Activated naive CD8-positive, alpha-beta T cell treated with anti-CD3 and anti-CD28 coated beads, Interleukin-2, amount 50 U/mL, for 16 hours (primary cell): ENCODE measurements at regions not wholly inside any gene's neighbourhood (a gene's known extent, or its start where the extent isn't known, plus 50 kb on each side); places are given as distances from the start of the nearest gene placed in this dataset.

Experiments used
- DNase-seq: peaks from one replicate; pipeline ENCODE4 v3.0.0-alpha.2; 2020; ENCODE audit warnings: low read depth, low spot score

- DNase-seq, result no peak
These were observed 206.9 kb downstream of the TFAP2C start for GRCh38 chr20:56835829-56836550.

- DNase-seq, result no peak
These were observed 210.1 kb downstream of the TFAP2C start for GRCh38 chr20:56839222-56839621.

- DNase-seq, result no peak
These were observed 210.7 kb downstream of the TFAP2C start for GRCh38 chr20:56839786-56840185.

- DNase-seq, result no peak
These were observed 211.7 kb downstream of the TFAP2C start for GRCh38 chr20:56840716-56841261.

GRCh38 chr20:56841346-56841908, 212.3 kb downstream of the TFAP2C start:
- DNase-seq, result no peak

GRCh38 chr20:56842056-56842455, 212.9 kb downstream of the TFAP2C start:
- DNase-seq, result no peak

GRCh38 chr20:56843386-56843785, 214.3 kb downstream of the TFAP2C start:
- no peak for DNase-seq

- no peak for DNase-seq
These were observed 214.7 kb downstream of the TFAP2C start for GRCh38 chr20:56843817-56844216.

DNA sequence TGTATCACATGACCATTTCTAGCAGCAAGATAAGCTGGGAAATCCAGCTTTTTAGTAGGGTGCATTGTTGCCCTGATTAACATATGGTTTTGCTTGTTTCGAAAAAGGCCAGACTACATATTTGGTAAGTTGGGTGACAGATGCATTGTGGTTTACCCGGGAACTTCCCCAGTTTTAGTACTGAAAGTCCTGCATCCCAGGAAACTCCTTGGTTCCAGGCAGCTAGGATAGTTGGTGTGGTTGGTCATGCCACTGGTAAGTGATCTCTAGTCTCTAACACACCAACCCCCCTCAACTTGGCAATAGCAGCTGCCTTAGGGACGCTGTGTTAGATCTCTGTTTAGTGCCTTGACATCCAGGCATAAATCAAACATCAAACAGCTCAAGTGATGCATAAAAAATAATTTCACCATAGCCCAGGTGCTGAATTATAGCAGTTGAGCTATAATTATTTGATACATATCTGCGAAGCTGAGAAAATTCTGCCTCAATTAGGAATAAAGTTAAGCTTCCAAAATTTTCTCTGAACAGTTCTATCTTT, 216.5 kb downstream of the TFAP2C start:
- no peak for DNase-seq

GRCh38 chr20:56848561-56848960, 219.5 kb downstream of the TFAP2C start:
- DNase-seq, result no peak

GRCh38 chr20:56851552-56851951, 222.4 kb downstream of the TFAP2C start:
- DNase-seq, result no peak

GRCh38 chr20:56855708-56856107, 226.6 kb downstream of the TFAP2C start:
- no peak for DNase-seq

GRCh38 chr20:56857950-56858349, 228.8 kb downstream of the TFAP2C start:
- no peak for DNase-seq

DNA sequence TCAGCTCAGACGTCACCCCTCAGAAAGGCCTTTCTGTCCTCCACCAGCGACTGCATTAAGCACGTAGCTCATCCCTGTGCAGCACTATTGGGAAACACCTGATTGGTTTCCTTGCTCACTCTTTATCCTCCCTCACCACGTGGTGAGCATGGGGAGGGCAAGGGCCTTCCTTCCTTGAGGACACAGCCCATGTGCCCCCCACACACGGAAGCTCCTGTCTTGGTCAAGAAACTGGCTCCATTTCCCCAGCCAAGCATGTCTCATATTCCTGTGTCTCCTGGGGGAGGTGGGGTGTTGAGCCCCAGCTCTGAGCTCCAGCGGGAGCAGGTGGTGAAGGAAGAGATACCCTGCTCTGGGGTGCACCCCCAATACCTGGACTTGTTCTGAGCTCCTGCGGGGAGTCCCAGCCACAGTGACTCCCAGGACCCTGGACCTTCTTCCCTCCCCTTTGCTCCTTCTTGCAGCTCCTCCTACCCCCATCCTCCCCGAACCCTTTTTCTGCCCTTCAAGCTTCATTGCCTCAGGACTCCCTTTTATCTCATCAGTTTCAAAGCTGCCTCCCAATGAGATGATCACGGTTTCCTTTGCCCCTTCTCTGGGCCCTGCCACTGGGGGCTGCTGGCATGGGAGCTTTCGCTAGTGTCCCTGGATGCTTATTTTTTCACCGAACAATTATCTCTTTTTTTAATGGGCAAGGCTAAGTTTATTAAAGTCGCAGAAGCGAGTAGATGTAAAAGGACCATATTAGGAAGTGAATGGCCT, 230.1 kb downstream of the TFAP2C start:
- DNase-seq, result no peak

GRCh38 chr20:56859801-56860261, 230.7 kb downstream of the TFAP2C start:
- no peak for DNase-seq

DNA sequence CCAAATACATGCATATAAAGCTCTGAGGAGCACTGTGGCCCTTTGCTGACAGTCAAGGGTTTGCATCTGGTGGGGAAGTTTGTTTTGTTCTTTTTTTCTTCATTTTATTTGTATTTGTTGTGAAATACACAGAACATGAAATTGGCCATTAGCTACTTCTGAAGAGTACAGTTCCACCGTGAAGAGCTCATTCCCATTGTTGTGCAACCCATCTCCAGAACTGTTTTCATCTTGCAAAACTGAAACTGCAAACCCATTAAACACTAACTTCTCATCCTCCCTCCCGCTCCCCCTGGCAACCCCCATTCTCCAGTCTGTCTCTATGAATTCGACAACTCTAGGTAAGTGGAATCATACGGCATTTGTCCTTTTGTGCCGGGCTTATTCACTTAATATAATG, 231.3 kb downstream of the TFAP2C start:
- DNase-seq, result no peak

GRCh38 chr20:56861590-56861989, 232.5 kb downstream of the TFAP2C start:
- no peak for DNase-seq

GRCh38 chr20:56865055-56865454, 235.9 kb downstream of the TFAP2C start:
- no peak for DNase-seq

- DNase-seq, result no peak
These were observed 238.0 kb downstream of the TFAP2C start for GRCh38 chr20:56867128-56867527.

DNA sequence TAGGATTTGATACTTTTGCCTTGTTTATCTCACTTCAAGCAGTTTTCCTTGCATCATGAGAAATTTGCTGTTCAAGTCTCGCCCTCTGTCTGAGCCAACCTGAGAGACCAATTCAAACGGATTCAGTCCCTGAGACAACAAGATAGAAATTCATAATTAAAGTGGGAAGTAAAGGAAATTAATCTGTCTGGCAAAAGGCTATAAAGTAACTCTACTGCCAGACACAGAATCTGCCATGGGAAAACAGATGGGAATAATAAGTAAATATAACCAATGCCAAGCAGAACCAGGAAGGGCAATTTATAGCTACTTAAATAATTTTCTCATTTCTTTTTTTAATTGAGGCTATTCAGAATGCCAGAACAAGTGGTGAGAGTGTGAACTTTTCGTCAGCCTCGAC, 239.6 kb downstream of the TFAP2C start:
- DNase-seq, result no peak

DNA sequence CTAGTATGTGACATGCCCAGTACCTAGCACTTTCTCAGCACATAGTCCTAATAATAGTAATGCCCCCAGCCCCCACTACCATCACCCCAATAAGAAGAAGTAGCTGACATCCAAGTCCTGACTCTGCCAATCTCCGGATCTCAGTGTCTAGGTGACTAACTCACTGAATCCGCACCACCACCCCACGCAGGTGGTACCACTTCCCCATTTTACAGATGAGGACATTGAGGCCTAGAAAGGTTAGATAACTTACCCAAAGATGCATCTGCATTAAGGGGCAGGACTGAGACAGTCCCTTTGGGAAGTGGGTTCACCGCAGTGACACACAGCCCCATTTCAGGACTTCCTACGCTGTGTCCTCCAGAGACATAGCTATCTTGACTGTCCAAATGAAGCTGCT, 241.2 kb downstream of the TFAP2C start:
- DNase-seq, result no peak

GRCh38 chr20:56871691-56872090, 242.6 kb downstream of the TFAP2C start:
- DNase-seq, result no peak
